ENCODE measurements at regions not wholly inside any gene's neighbourhood (a gene's known extent, or its start where the extent isn't known, plus 50 kb on each side); places are given as distances from the start of the nearest gene placed in this dataset.

- no peak for DNase-seq
Observed at GRCh38 chr2:43050866-43051265, 175.5 kb downstream of the ZFP36L2 start.

- DNase-seq = no peak
Observed at GRCh38 chr2:43049836-43050801, 176.3 kb downstream of the ZFP36L2 start.

GRCh38 chr2:43047187-43047780, 179.1 kb downstream of the ZFP36L2 start:
- no peak for DNase-seq

GRCh38 chr2:43045866-43046265, 180.5 kb downstream of the ZFP36L2 start:
- DNase-seq = no peak

GRCh38 chr2:43044093-43044681, 182.2 kb downstream of the ZFP36L2 start:
- DNase-seq = no peak

- no peak for DNase-seq
Observed at GRCh38 chr2:43043553-43043870, 182.9 kb downstream of the ZFP36L2 start.

GRCh38 chr2:43041661-43042360, 184.6 kb downstream of the ZFP36L2 start:
- no peak for DNase-seq

GRCh38 chr2:43041173-43041591, 185.2 kb downstream of the ZFP36L2 start:
- no peak for DNase-seq

- DNase-seq = no peak
Observed at GRCh38 chr2:43040084-43040854, 186.1 kb downstream of the ZFP36L2 start.

- no peak for DNase-seq
Observed at GRCh38 chr2:43039376-43040080, 186.9 kb downstream of the ZFP36L2 start.

- no peak for DNase-seq
Observed at GRCh38 chr2:43038696-43039094, 187.7 kb downstream of the ZFP36L2 start.

GRCh38 chr2:43038034-43038695, 188.2 kb downstream of the ZFP36L2 start:
- no peak for DNase-seq

GRCh38 chr2:43035922-43036321, 190.5 kb downstream of the ZFP36L2 start:
- DNase-seq = no peak

GRCh38 chr2:43034921-43035320, 191.5 kb downstream of the ZFP36L2 start:
- no peak for DNase-seq

GRCh38 chr2:43034242-43034619, 192.2 kb downstream of the ZFP36L2 start:
- no peak for DNase-seq

- DNase-seq = no peak
Observed at GRCh38 chr2:43033466-43034241, 192.8 kb downstream of the ZFP36L2 start.

- DNase-seq = no peak
Observed at GRCh38 chr2:43033016-43033270, 193.5 kb downstream of the ZFP36L2 start.

GRCh38 chr2:43032213-43033015, 194.0 kb downstream of the ZFP36L2 start:
- DNase-seq = no peak

- no peak for DNase-seq
Observed at GRCh38 chr2:43031471-43032212, 194.8 kb downstream of the ZFP36L2 start.
